DOHH2 (cell line): ENCODE measurements at regions not wholly inside any gene's neighbourhood (a gene's known extent, or its start where the extent isn't known, plus 50 kb on each side); places are given as distances from the start of the nearest gene placed in this dataset.

Source experiments
- H3F3A ChIP-seq: fragments of 200-600 bp; sonication (generic), shearing (Covaris generic); 2 replicates; pipeline ENCODE4 v1.6.0; 2016; ENCODE audit warnings: antibody characterized with exemption, mild to moderate bottlenecking; ENCODE audit not compliant: control insufficient read depth, insufficient read depth
- H3K27ac ChIP-seq: fragments of 200-600 bp; sonication (generic); 2 replicates; pipeline ENCODE4 v1.5.1; 2014; ENCODE audit warnings: low read depth, mild to moderate bottlenecking, low read length, moderate library complexity
- H3K27me3 ChIP-seq: fragments of 200-600 bp; sonication (generic); 2 replicates; pipeline ENCODE4 v1.6.1; 2014; ENCODE audit warnings: mild to moderate bottlenecking, low read length, mixed read lengths; ENCODE audit not compliant: control insufficient read depth
- H3K36me3 ChIP-seq: fragments of 200-600 bp; sonication (generic); 2 replicates; pipeline ENCODE4 v1.6.1; 2014; ENCODE audit warnings: mild to moderate bottlenecking, low read length, moderate library complexity, mixed read lengths; ENCODE audit not compliant: control insufficient read depth
- H3K4me1 ChIP-seq: fragments of 200-600 bp; sonication (generic); 2 replicates; pipeline ENCODE4 v1.6.1; 2014; ENCODE audit warnings: mild to moderate bottlenecking, low read length, mixed read lengths; ENCODE audit not compliant: control insufficient read depth
- H3K4me2 ChIP-seq: fragments of 200-600 bp; sonication (generic); 2 replicates; pipeline ENCODE4 v1.6.0; 2014; ENCODE audit warnings: mild to moderate bottlenecking, low read length, moderate library complexity
- H3K4me3 ChIP-seq: fragments of 200-600 bp; sonication (generic); 2 replicates; pipeline ENCODE4 v1.5.1; 2014; ENCODE audit warnings: mild to moderate bottlenecking, low read length, mixed read lengths
- H3K79me2 ChIP-seq: fragments of 200-600 bp; sonication (generic); 2 replicates; pipeline ENCODE4 v1.6.1; 2014; ENCODE audit warnings: mild to moderate bottlenecking, low read length, mixed read lengths; ENCODE audit not compliant: control insufficient read depth
- H3K9me2 ChIP-seq: fragments of 200-600 bp; sonication (generic); replicated peaks from 2 replicates; pipeline ENCODE4 v1.6.1; 2014; ENCODE audit warnings: mild to moderate bottlenecking, low read length, mixed read lengths; ENCODE audit not compliant: control insufficient read depth
- H3K9me3 ChIP-seq: fragments of 200-600 bp; sonication (generic); 2 replicates; pipeline ENCODE4 v1.6.1; 2014; ENCODE audit warnings: antibody characterized with exemption, low read length, mixed read lengths; ENCODE audit not compliant: control insufficient read depth, insufficient read depth
- H4K20me1 ChIP-seq: fragments of 200-600 bp; sonication (generic); 2 replicates; pipeline ENCODE4 v1.6.0; 2014; ENCODE audit warnings: low read depth, mild to moderate bottlenecking, antibody characterized with exemption, low read length, moderate library complexity; ENCODE audit not compliant: control insufficient read depth, insufficient read depth
- EZH2phosphoT487 ChIP-seq: fragments of 200-600 bp; sonication (generic); IDR thresholded peaks from 2 replicates; pipeline ENCODE4 v1.6.1; 2017; ENCODE audit warnings: borderline replicate concordance, mild to moderate bottlenecking, antibody characterized with exemption, low read length, moderate library complexity, mixed read lengths
- TF ChIP-seq, protein P1 (sequence below): fragments of 200-600 bp; sonication (generic); IDR thresholded peaks from one replicate; pipeline ENCODE4 v1.5.1; 2014; ENCODE audit warnings: antibody characterized with exemption, mild to moderate bottlenecking, low read depth, low read length; ENCODE audit not compliant: poor library complexity, severe bottlenecking

DNA sequence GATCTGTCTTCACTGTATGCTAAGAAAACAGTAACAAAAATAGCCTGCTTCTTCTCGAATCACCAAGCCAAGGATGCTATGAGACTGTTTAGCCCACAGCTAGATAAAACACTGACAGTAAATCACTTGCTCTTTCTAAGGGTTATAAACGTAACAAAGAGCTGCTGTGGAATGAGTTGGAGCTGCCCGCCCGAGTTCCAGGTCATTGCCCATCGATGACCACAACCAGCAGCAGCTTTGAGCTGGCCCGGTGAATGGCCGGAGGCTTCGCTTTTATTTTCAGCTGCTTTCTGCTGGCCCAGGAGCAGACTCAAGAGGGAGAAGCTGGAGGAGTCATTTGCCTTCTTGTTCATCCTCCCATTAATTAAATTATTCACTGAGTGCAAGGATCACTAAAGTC is 82.2 kb upstream of the CDH4 start:
- no peak overlapping the region for H3K4me3 ChIP-seq
- TF ChIP-seq EZH2phosphoT487, result no peak
- TF ChIP-seq, protein P1, sequence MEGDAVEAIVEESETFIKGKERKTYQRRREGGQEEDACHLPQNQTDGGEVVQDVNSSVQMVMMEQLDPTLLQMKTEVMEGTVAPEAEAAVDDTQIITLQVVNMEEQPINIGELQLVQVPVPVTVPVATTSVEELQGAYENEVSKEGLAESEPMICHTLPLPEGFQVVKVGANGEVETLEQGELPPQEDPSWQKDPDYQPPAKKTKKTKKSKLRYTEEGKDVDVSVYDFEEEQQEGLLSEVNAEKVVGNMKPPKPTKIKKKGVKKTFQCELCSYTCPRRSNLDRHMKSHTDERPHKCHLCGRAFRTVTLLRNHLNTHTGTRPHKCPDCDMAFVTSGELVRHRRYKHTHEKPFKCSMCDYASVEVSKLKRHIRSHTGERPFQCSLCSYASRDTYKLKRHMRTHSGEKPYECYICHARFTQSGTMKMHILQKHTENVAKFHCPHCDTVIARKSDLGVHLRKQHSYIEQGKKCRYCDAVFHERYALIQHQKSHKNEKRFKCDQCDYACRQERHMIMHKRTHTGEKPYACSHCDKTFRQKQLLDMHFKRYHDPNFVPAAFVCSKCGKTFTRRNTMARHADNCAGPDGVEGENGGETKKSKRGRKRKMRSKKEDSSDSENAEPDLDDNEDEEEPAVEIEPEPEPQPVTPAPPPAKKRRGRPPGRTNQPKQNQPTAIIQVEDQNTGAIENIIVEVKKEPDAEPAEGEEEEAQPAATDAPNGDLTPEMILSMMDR, result no peak
- no peak overlapping the region for H3K27ac ChIP-seq
- no peaks in the 10 kb centered on the region for H3K36me3 ChIP-seq
- H3K4me2 ChIP-seq, result no peak overlapping the region
- H4K20me1 ChIP-seq, result no peaks in the 10 kb centered on the region
- no peaks in the 10 kb centered on the region; the same call in 1 of the 2 replicates for H3K9me3 ChIP-seq
- no peaks in the 10 kb centered on the region for H3K4me1 ChIP-seq
- no peaks in the 10 kb centered on the region for H3K79me2 ChIP-seq
- no peaks in the 10 kb centered on the region for H3K27me3 ChIP-seq
- H3K9me2 ChIP-seq, result no peaks in the 10 kb centered on the region; the same call in 1 of the 2 replicates
- H3F3A ChIP-seq, result no peaks in the 10 kb centered on the region

- TF ChIP-seq, protein P1, result no peak
- no peak for TF ChIP-seq EZH2phosphoT487
- Histone ChIP-seq H3K27ac (no peak overlapping the region), H3K27me3 (no peaks in the 10 kb centered on the region), H3K4me1 (no peaks in the 10 kb centered on the region), H3K36me3 (no peaks in the 10 kb centered on the region), H3K4me3 (no peak overlapping the region), H3F3A (no peaks in the 10 kb centered on the region), H3K9me3 (no peaks in the 10 kb centered on the region; the same call in 1 of the 2 replicates), H3K79me2 (no peaks in the 10 kb centered on the region), H3K4me2 (no peak overlapping the region), H3K9me2 (no peaks in the 10 kb centered on the region; the same call in 1 of the 2 replicates), H4K20me1 (no peaks in the 10 kb centered on the region)
Measured at GRCh38 chr20:61170496-61171320, 81.4 kb upstream of the CDH4 start.

DNA sequence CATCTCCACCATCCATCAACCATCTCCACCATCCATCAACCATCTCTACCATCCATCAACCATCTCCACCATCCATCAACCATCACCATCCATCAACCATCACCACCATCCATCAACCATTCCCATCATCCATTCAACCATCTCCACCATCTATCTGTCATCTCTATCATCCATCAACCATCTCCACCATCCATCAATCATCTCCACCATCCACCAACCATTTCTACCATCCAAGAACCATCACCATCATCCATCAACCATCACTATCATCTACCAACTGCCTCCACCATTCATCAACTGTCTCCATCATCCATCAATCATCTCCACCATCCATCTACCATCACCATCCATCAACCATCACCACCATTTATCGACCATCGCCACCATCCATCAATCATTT is 78.8 kb upstream of the CDH4 start:
- Histone ChIP-seq H3K4me3 (no peak overlapping the region), H3K79me2 (no peaks in the 10 kb centered on the region), H3K4me2 (no peak overlapping the region), H4K20me1 (no peaks in the 10 kb centered on the region), H3K9me2 (no peaks in the 10 kb centered on the region; the same call in 1 of the 2 replicates), H3K36me3 (no peaks in the 10 kb centered on the region), H3K9me3 (no peaks in the 10 kb centered on the region; the same call in 1 of the 2 replicates), H3K27ac (no peak overlapping the region), H3F3A (no peaks in the 10 kb centered on the region), H3K4me1 (no peaks in the 10 kb centered on the region), H3K27me3 (no peaks in the 10 kb centered on the region)
- TF ChIP-seq, protein P1, result no peak
- TF ChIP-seq EZH2phosphoT487, result no peak
